GM20431 (cell line): ENCODE measurements at regions not wholly inside any gene's neighbourhood (a gene's known extent, or its start where the extent isn't known, plus 50 kb on each side); places are given as distances from the start of the nearest gene placed in this dataset.
"Not testable (repeated sequence)": the region's sequence is repeated elsewhere in the genome, so short reads cannot be mapped to it uniquely, and the experiment has no call there.

Experiments used
- in situ Hi-C: fragments of 300-500 bp; cut with MseI, MboI; formaldehyde crosslinking; loops from one replicate; pipeline ENCODE4 v1.15.0; 2020; ENCODE audit warnings: low sequenced_read_pairs; ENCODE audit not compliant: unreplicated experiment

DNA sequence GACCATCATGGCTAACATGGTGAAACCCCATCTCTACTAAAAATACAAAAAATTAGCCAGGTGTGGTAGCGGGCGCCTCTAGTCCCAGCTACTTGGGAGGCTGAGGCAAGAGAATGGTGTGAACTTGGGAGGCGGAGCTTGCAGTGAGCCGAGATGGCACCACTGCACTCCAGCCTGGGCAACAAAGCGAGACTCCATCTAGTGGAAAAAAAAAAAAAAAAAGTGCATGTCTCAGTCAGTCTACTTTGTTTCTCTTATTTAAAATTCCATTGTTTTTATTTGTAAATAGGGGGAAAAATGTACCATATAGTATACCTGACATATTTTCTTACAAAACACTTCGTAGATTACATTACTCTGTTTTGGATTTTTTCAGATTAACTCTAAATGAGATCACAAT is 1471.4 kb downstream of the SUCLG1 start:
- in situ Hi-C loops = not testable (repeated sequence)

DNA sequence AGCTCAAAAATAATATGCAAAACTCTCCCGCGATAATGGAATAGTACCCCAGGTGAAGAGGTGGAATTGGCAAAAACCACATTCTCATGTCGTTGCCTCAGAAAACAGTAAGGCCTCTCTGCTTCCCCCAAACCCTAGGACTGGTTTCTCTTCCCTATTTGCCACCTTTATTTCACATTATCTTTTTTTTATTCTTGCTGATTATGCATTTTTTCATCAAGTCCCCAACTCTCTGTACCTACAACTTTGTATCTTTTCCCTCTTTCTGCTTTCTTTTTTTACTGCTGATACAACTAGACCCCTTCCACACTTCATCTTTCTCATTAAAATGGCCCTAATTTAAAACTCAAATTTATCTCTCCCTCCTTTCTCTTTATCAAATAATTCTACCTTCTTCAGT is 1472.2 kb downstream of the SUCLG1 start:
- in situ Hi-C loops = no loop called here

DNA sequence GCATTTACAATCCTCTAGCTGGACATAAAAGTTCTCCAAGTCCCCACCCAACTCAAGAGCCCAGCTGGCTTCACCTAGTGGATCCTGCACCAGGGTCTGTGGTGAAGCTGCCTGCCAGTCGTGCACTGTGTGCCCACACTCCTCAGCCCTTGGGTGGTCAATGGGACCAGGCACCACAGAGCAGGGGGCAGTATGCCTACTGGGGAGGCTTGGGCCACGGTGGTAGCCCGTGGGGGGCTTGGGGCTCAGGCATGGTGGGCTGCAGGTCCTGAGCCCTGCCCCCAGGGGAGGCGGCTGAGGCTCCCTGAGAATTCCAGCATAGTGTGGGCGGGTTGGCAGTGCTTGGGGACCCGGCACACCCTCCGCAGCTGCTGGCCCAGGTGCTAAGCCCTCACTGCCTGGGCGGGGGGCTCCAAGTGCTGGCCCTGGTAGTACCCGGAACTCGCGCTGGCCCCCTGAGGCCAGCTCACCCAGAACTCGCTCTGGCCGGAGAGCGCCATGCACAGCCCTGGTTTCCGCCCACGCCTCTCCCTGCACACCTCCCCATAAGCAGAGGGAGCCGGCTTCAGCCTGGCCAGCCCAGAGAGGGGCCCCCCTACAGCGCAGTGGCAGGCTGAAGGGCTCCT is 1473.4 kb downstream of the SUCLG1 start:
- in situ Hi-C loops = no loop called here

DNA sequence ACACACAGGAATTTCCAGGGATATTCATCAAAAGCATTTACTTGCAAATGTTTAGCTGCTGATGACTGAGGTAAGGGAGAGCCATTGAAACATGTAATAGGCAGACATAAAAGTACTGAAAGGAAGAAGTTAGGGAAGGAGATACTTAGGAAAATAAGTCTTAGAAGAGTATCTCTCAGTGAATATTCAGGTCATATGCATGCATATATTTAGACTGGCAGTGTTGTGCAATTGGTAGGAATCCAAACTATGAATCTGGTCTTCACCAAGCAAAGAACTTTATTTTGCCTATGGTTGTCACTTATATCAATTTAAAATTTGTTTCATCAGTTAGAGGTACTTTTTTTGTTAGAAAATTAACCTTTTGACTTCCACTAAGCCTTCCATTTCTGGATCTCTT is 1490.7 kb downstream of the SUCLG1 start:
- in situ Hi-C loops = no loop called here

DNA sequence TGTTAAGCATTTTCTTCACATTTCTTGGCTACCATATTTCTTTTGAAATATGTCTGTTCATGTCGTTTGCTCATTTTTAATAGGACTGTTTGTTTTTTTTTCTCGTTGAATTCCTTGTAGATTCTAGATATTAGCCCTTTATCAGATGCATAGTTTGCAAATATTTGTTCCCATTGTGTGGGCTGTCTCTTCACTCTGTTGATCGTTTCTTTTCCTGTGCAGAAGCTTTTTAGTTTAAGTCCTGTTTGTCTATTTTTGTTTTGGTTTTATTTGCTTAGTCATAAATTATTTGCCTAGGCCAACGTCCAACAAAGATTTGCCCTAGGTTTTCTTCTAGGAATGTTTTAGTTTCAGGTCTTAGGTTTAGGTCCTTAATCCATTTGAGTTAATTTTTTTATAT is 1494.7 kb downstream of the SUCLG1 start:
- in situ Hi-C loops = no loop called here

DNA sequence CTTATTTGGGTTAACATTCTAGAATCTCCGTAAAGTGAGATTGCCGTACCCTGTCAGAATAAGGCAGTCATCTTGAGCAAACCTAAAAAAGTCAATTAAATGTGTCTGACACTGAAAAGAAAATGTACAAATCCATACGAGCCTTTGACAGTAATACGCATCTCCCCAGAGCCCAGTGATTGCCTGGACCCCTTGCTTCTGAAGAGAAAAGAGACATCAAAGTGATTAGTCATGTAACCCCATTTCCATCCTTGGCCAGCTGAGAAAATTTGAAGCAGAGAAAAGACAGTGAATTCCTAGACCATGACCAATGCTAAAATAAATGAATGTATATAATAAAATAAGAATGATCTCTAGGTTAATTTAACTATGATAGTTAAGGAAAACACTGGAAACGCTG is 1499.4 kb downstream of the SUCLG1 start:
- in situ Hi-C loops = no loop called here

DNA sequence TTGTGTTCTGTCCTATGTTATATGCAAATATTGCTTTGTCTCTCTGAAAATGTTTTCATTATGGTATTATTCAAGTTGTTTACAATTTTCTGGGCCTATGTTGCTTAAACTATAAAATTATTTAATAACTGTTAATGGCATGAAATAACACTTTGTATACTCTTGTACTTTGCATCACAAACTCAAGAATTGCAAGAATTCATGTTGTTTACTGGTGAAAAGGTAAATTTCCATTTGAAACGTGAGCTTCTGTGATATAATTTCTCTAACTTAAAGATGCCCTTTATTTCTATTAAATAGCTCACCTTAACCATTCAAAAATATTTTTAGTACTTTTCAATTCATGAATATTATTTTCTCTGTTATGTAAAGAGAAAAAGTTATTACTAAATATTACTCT is 1504.2 kb downstream of the SUCLG1 start:
- in situ Hi-C loops = no loop called here

DNA sequence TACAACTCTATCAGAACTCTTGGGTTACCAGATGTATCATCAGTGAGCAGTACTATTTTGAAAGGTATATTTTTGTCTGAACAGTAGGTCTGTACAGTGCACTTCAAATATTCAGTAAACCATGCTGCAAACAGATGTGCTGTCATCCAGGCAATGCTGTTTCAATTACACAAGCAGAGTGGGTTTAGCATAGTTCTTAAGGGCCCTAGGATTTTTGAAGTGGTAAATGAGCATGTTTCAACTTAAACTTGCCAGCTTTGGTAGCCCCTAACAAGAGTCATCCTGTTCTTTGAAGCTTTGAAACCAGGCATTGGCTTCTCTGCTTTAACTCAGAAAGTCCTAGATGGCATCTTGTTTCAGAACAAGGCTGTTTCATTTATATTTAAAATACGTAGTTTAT is 1519.9 kb downstream of the SUCLG1 start:
- in situ Hi-C loops = no loop called here

DNA sequence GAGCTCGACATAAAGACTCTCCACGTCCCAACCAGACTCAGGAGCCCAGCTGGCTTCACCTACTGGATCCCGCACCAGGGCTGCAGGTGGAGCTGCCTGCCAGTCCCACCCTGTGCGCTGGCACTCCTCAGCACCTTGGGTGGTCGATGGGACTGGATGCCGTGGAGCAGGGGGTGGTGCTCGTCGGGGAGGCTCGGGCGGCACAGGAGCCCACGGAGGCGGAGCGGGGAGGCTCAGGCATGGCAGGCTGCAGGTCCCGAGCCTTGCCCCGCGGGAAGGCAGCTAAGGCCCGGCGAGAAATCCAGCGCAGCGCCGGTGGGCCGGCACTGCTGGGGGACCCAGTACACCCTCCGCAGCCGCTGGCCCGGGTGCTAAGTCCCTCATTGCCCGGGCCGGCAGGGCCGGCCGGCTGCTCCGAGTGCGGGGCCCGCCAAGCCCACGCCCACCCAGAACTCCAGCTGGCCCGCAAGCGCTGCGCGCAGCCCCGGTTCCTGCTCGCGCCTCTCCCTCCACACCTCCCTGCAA is 1520.7 kb downstream of the SUCLG1 start:
- in situ Hi-C loops = not testable (repeated sequence)

DNA sequence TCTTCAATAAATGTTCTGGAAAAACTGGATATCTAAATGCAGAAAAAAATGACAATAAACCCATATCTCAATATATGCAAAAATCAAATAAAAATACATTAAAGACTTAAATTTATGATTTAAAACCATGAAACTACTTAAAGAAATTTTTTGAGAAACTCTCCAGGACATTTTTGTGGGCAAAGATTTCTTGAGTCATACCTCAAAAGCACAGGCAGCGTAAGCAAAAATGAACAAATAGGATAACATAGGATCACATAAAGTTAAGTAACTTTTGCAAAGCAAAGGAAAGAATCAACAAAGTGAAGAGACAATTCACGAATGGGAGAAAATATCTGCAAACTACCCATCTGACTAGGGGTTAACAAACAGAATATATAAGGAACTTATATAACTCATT is 1545.5 kb downstream of the SUCLG1 start:
- in situ Hi-C loops = no loop called here

DNA sequence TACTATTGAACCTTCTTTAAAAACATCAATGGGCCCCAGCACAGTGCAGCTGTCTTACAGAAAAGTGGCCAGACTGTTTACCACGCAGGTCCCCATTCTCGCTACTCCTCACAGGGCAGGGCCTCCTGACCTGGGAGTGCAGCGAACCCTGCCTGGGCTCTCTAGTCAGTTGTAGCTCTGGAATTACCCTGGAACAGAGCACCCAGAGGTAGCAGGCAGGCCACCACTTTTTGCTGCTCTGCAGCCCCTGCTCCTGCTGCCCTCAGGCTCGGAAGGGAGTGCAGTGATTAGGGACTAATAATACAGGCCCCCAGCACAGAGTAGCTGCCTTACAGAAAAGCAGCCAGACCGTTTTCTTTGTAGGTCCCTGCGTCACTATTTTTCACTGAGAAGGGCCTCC is 1563.0 kb downstream of the SUCLG1 start:
- in situ Hi-C loops = no loop called here

DNA sequence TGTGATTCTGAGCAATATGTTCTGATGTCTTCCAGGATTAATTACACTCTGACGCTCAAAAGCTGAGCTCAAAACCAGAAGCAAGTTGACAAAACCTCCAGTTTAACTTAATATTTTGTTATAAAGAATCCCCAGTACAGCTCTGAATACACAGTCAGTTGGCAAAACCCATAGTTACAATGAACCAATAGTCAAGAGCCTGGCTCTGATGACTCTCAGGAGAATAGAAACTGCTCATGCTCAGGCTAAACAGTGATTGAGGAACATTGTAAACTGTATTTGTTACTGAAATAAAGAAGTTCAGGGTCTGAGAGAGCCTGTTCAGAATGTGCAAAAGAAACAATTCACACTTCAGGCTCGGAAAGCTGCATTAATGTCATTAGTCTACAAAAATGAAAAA is 1565.9 kb downstream of the SUCLG1 start:
- in situ Hi-C loops = no loop called here

DNA sequence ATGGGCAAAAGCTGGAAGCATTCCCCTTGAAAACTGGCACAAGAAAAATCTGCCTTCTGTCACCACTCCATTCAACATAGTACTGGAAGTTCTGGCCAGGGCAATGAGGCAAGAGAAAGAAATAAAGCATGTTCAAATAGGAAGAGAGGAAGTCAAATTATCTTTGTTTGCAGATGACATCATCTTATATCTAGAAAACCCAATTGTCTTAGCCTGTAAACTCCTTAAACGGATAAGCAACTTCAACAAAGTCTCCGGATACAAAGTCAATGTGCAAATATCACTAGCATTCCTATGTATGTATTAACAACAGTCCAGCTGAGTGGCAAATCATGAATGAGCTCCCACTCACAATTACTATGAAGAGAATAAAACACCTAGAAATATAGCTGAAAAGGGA is 1579.3 kb downstream of the SUCLG1 start:
- in situ Hi-C loops = no loop called here

DNA sequence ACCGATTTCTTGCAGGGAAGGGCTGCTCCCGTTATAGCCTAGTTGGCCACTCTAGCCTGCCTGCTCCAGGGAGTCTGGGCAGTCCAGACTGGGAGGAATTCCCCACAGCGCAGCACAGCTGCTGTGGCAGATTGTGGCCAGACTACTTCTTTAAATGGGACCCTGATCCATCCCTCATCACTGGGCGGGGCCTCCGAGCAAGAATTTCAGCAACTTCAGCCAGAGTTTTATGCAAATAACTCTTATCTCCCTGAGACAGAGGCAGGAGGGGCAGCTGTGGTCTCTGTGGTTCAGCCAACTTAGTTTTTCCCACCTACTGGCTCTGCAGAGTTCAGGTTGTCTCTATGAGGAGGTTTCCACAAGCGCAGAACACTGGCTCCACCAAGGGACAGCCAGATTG is 1583.2 kb downstream of the SUCLG1 start:
- in situ Hi-C loops = no loop called here

DNA sequence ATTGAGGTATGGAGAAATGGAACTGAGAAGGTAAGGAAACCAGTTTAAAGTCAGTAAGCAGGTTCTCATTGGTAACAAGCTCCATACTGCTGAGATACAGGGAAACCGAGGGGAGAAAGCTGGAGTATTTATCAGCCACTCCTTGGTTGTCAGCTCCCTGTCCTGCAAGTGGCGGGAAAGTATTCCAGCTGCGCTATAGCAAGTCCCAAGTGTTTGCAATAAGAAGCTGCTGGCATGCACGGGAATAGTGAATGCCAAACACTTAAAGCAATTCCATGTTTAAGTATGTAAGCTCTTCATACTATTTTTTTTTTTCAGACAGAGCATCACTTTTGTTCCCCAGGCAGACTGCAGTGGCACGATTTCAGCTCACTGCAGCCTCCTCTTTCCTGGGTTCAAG is 1601.1 kb downstream of the SUCLG1 start:
- in situ Hi-C loops = no loop called here

DNA sequence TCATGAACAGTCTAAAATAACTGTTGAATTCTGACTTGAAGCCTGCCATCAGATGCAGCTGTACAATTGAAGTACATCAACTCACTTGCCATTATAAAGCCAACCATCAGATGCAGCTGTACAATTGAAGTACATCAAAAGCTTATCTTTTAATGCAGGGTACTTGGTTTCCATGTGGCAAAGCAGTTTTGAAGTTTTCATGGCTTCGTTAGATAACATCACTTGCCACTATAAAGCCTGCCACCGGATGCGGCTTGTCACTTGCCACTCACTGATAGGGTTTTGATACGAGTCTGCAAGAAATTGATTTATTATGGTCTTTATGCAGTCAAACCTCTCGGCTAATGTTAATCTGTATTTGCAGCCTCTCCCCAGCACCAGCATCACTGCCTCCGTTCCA is 1605.8 kb downstream of the SUCLG1 start:
- in situ Hi-C loops = no loop called here

DNA sequence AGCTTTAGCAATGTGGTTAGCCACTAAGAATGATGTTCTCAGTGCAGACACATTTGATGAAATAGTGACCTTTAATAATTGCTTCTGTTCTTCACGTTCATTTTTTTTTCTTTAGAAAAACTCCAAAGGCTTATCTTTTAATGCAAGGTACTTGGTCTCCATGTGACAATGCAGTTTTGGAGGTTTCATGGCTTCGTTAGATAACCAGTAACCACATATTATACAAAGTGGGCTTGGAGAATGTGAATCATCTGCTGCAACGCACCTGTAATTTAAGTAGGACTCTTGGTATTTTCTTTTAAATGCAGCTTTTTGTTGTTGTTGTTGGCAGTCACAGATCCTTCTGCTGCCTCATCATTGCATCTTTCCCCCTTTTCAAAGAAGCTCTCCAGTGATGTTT is 1606.3 kb downstream of the SUCLG1 start:
- in situ Hi-C loops = no loop called here

DNA sequence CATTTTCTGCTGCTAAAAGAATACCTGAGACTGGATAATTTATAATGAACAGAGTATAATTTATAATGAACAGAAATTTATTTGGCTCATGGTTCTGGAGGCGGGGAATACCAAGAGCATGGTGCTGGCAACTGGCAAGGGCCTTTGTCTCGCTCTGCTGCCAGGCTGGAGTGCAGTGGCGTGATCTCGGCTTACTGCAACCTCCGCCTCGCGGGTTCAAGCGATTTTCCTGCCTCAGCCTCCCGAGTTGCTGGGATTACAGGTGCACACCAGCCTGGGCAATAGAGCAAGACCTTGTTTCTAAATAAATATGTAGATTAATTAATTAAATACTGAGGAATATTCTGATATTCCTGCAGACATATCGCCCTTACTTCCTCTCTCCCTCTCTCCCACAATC is 1610.8 kb downstream of the SUCLG1 start:
- in situ Hi-C loops = no loop called here

DNA sequence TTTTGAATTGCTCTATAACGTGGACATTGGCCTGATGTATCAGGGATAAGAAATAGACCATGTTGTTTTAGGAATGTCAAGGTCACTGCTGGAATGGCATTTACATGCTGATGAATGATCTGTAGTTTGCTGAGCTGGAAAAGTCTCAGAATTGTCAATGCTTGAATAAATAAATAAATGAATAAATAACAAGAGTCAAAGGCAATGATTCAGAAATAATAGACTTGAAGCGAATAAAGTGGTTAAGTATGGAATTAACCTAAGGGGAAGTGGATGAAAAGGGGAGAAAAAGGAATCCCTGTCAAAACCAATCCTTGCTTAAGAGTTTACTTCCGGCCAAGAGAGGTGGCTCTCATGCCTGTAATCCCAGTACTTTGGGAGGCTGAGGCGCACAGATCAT is 1620.0 kb downstream of the SUCLG1 start:
- in situ Hi-C loops = no loop called here

DNA sequence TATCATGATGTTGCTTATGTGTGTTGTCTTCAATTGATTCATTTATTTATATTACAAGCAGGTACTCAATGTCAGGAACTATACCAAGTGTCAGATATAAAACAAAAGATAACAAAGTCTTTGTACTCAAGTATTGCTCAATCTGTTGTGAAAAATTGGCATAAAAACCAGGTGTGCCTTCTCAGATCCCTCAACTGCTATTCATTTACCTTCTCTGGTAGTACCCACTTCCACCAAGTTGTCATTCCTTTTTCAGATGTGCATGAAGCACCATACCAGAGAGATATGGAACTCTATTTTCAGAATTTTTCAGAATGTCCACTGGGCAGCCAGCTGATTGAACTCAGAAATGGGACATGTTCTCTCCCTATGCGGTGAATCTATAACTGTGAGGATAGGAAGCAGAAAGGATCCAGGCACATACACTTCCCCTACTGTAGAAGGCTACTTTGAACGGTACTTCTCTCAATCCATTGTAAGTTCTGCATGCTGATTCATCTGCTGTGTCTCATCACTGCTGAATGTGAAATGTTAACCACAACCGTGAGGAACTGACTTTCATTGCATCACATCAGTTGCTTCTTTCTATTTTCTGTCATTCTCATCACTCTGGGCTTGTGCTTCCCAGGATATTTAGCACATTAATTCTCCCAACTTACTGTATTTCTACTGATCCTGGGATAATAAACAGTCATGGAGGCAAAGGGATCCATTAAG is 1621.3 kb downstream of the SUCLG1 start:
- in situ Hi-C loops = no loop called here

DNA sequence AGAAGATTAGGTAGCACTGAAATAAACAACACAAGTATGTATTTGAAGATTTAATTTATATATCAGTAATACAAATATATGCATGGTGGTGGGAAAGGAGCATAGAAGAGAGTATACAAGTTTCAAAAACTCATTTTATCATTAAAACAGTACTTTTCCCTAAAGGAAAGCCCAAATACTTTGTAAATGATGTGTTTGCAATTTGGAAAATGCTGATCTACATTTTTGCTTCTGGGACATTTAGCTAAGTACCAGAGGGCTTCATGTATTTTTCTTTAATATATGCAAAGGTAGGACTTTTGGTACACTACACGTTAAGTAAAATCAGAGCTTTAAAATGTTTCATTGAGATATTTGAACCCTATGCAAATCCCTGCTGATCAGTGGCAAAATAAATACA is 1624.2 kb downstream of the SUCLG1 start:
- in situ Hi-C loops = no loop called here

DNA sequence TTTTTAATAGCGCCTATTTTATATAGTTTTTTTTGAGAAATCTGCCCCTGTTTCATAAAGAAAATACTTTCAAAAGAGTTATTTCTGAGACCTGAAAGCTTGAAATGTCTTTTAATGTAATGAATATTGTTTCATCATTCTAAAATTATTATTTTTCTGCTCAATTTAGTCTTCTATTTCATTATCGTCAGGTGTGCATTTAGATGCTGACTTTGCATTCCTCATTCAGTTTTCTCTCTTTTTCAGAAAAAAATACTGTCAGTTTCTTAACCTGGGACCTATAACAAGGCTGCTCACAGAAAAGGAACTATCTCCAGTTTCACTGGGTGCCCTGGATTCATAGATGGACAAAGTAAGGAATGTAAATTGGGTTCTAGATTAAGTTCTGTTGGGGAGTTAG is 1631.7 kb downstream of the SUCLG1 start:
- in situ Hi-C loops = no loop called here
